Natural killer cell (primary cell): ENCODE measurements at regions not wholly inside any gene's neighbourhood (a gene's known extent, or its start where the extent isn't known, plus 50 kb on each side); places are given as distances from the start of the nearest gene placed in this dataset.

Source experiments
- ATAC-seq, 3 donors: fragments of 150-1000 bp in 2 of 3; fragments of 200-7000 bp in 1 of 3; cut with Tn5 transposase; 1 replicate in 1 of 3; 2 replicates in 2 of 3; pipeline ENCODE4 v1.10.0; 2021; ENCODE audit warnings: mild to moderate bottlenecking in 2 of 3, moderate library complexity in 2 of 3
- DNase-seq, 2 donors: peaks; one replicate each; pipeline versions ENCODE4 v3.0.0 to v3.0.0-alpha.2; 2013 to 2021; ENCODE audit warnings: mixed read lengths in 1 of 2
- H3K27ac ChIP-seq: one replicate; pipeline ENCODE4 v1.5.1; 2013; ENCODE audit warnings: mild to moderate bottlenecking, low read length
- H3K27me3 ChIP-seq: one replicate; pipeline ENCODE4 v1.6.1; 2013; ENCODE audit warnings: low read length; ENCODE audit not compliant: control insufficient read depth, insufficient read depth
- H3K36me3 ChIP-seq: one replicate; pipeline ENCODE4 v1.6.1; 2013; ENCODE audit warnings: low read length; ENCODE audit not compliant: control insufficient read depth, insufficient read depth
- H3K4me1 ChIP-seq: one replicate; pipeline ENCODE4 v1.6.1; 2013; ENCODE audit warnings: low read length; ENCODE audit not compliant: control insufficient read depth, insufficient read depth
- H3K4me3 ChIP-seq: one replicate; pipeline ENCODE4 v1.5.1; 2013; ENCODE audit warnings: low read length
- H3K9me3 ChIP-seq: one replicate; pipeline ENCODE4 v1.6.1; 2013; ENCODE audit warnings: low read length; ENCODE audit not compliant: control insufficient read depth, insufficient read depth
- H3K27ac Mint-ChIP-seq, 2 donors: one replicate each; pipeline ENCODE4 v1.8.0; 2022; ENCODE audit warnings: mild to moderate bottlenecking in 2 of 2, mixed read lengths in 2 of 2, moderate library complexity in 1 of 2
- H3K27me3 Mint-ChIP-seq, 2 donors: one replicate each; pipeline ENCODE4 v1.8.0; 2022; ENCODE audit warnings: low read depth in 2 of 2, mixed read lengths in 2 of 2
- H3K36me3 Mint-ChIP-seq: one replicate; pipeline ENCODE4 v1.8.0; 2022; ENCODE audit warnings: mixed read lengths
- H3K4me1 Mint-ChIP-seq, 2 donors: one replicate each; pipeline ENCODE4 v1.8.0; 2022; ENCODE audit warnings: mixed read lengths in 2 of 2
- H3K4me3 Mint-ChIP-seq: one replicate; pipeline ENCODE4 v1.8.0; 2022; ENCODE audit warnings: mild to moderate bottlenecking, moderate library complexity, mixed read lengths
- H3K9me3 Mint-ChIP-seq, 2 donors: one replicate each; pipeline ENCODE4 v1.8.0; 2022; ENCODE audit warnings: mixed read lengths in 2 of 2
- CTCF ChIP-seq: fragments of 200-600 bp; IDR thresholded peaks from one replicate; pipeline ENCODE4 v1.8.0; 2022; ENCODE audit warnings: antibody characterized with exemption
- WGBS: methylation state at CpG from one replicate; pipeline ENCODE4 v1.1.7; 2013; ENCODE audit warnings: missing lambda C conversion rate; ENCODE audit not compliant: insufficient coverage; 5-methylcytosine and 5-hydroxymethylcytosine counted together
- intact Hi-C: fragments of 100-400 bp; cut with micrococcal nuclease; formaldehyde crosslinking; loops from one replicate; pipeline ENCODE4 v1.14.2; 2022

- no CpG with 5 or more reads among the region's 3 CpGs for WGBS
- Histone ChIP-seq H3K4me1 (no peaks in the 10 kb centered on the region), H3K4me3 (no peak overlapping the region), H3K9me3 (no peaks in the 10 kb centered on the region), H3K27me3 (no peaks in the 10 kb centered on the region), H3K36me3 (no peaks in the 10 kb centered on the region), H3K27ac (no peak overlapping the region)
- Mint-ChIP-seq H3K4me1 (no peaks in the 10 kb centered on the region), H3K4me3 (no peak overlapping the region), H3K36me3 (no peaks in the 10 kb centered on the region), H3K27ac (no peak overlapping the region), H3K27me3 (peaks cover 0 to 4% of the 10 kb centered on the region in 2 donors), H3K9me3 (no peaks in the 10 kb centered on the region)
- ATAC-seq (no peak), DNase-seq (no peak)
- intact Hi-C loops: no loop called here
- TF ChIP-seq CTCF: no peak
Measured at GRCh38 chr4:125501090-125501489, 186.3 kb downstream of the FAT4 start.

- 85% methylated on average over 4 of the region's 4 CpGs for whole genome bisulfite sequencing
- intact Hi-C loops: no loop called here
- no peak for ATAC-seq
Measured at GRCh38 chr4:125501568-125501967, 186.8 kb downstream of the FAT4 start.

GRCh38 chr4:125505621-125506020, 190.9 kb downstream of the FAT4 start:
- H3K36me3 Mint-ChIP-seq: no peaks in the 10 kb centered on the region
- Histone ChIP-seq H3K27me3 (no peaks in the 10 kb centered on the region), H3K4me3 (no peak overlapping the region), H3K4me1 (no peaks in the 10 kb centered on the region), H3K36me3 (no peaks in the 10 kb centered on the region), H3K9me3 (no peaks in the 10 kb centered on the region), H3K27ac (no peak overlapping the region)
- DNase-seq: no peak
- ATAC-seq: no peak
- whole genome bisulfite sequencing: 82% methylated on average over 4 of the region's 4 CpGs
- TF ChIP-seq CTCF: no peak
- intact Hi-C loops: no loop called here
- H3K27ac Mint-ChIP-seq: no peak overlapping the region
- no peaks in the 10 kb centered on the region for H3K9me3 Mint-ChIP-seq
- H3K4me3 Mint-ChIP-seq: no peak overlapping the region
- H3K4me1 Mint-ChIP-seq: no peaks in the 10 kb centered on the region
- H3K27me3 Mint-ChIP-seq: peaks cover 0 to 2% of the 10 kb centered on the region in 2 donors

More at GRCh38 chr4:125501568-125501967, 186.8 kb downstream of the FAT4 start:
- no peaks in the 10 kb centered on the region for H3K36me3 ChIP-seq
- no peak overlapping the region for H3K27ac Mint-ChIP-seq
- H3K4me1 Mint-ChIP-seq: no peaks in the 10 kb centered on the region
- H3K27me3 ChIP-seq: no peaks in the 10 kb centered on the region
- no peak for TF ChIP-seq CTCF
- DNase-seq: no peak
- no peaks in the 10 kb centered on the region for H3K4me1 ChIP-seq
- H3K27ac ChIP-seq: no peak overlapping the region
- peaks cover 0 to 4% of the 10 kb centered on the region in 2 donors for H3K27me3 Mint-ChIP-seq
- H3K4me3 ChIP-seq: no peak overlapping the region
- H3K9me3 ChIP-seq: no peaks in the 10 kb centered on the region
- no peaks in the 10 kb centered on the region for H3K9me3 Mint-ChIP-seq
- no peak overlapping the region for H3K4me3 Mint-ChIP-seq
- H3K36me3 Mint-ChIP-seq: no peaks in the 10 kb centered on the region

- no peaks in the 10 kb centered on the region for H3K36me3 Mint-ChIP-seq
- H3K9me3 Mint-ChIP-seq: no peaks in the 10 kb centered on the region
- Histone ChIP-seq H3K27me3 (no peaks in the 10 kb centered on the region), H3K4me1 (no peaks in the 10 kb centered on the region), H3K36me3 (no peaks in the 10 kb centered on the region), H3K27ac (no peak overlapping the region), H3K4me3 (no peak overlapping the region), H3K9me3 (no peaks in the 10 kb centered on the region)
- no peaks in the 10 kb centered on the region for H3K4me1 Mint-ChIP-seq
- no peak overlapping the region for H3K4me3 Mint-ChIP-seq
- no peak for DNase-seq
- ATAC-seq: no peak
- TF ChIP-seq CTCF: no peak
- no peak overlapping the region for H3K27ac Mint-ChIP-seq
- intact Hi-C loops: no loop called here
- H3K27me3 Mint-ChIP-seq: no peaks in the 10 kb centered on the region
Measured at GRCh38 chr4:125507141-125507540, 192.4 kb downstream of the FAT4 start.
